ENCODE measurements at regions not wholly inside any gene's neighbourhood (a gene's known extent, or its start where the extent isn't known, plus 50 kb on each side); places are given as distances from the start of the nearest gene placed in this dataset.

DNA sequence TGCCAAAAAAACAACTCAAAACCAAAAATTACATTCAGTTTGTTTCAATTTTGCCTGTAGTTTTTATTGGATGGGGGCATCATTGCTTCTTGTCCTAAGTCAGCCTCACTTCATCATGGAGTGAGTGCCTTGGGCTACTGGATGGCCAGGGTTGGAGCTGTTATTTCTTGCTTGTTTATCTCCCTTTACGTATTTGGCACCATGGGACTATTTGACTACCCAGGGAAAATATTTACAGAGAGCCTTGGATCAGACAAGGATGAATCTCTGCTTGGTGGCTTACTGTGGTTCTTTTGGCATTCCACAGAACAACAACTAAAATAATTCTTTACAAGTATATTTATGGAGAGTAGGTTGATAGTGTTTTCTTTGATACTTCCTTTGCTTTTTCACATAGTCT, 160.8 kb upstream of the SEL1L start:
- no peak for TF ChIP-seq CTCF (IDR thresholded peaks at IDR 0.05)
- no peak for TF ChIP-seq POLR2A (IDR thresholded peaks at IDR 0.05)

Data from ovary (tissue), 3 donors.